K562 (cell line): ENCODE measurements at regions not wholly inside any gene's neighbourhood (a gene's known extent, or its start where the extent isn't known, plus 50 kb on each side); places are given as distances from the start of the nearest gene placed in this dataset.

Source experiments
- ATAC-seq: fragments of 200-7000 bp; cut with Tn5 transposase; 3 replicates; pipeline ENCODE4 v1.9.1; 2020; ENCODE audit warnings: moderate library complexity
- BruUV-seq: library from RNA; stranded (reverse); fragments of 400-500 nt; replicated peaks from 2 replicates; lab custom pipeline; 2021; lab: Mats Ljungman, UMichigan
- CTCF ChIA-PET: fragments of 300-600 bp; formaldehyde crosslinking; extraction: SDS; loops from one replicate; lab custom pipeline; 2021; ENCODE audit warnings: low intra/inter-chr PET ratio; lab: Yijun Ruan, JAX
- POLR2A ChIA-PET: fragments of 300-600, 350-650 bp; sonication (Branson Sonifier 250); formaldehyde crosslinking; extraction: SDS; loops from one replicate; lab custom pipeline; 2021; ENCODE audit warnings: antibody characterized with exemption, inconsistent platforms; lab: Yijun Ruan, JAX
- DNase-seq, 4 experiments: peaks; one replicate each; pipeline versions ENCODE4 v3.0.0 to v3.0.0-alpha.2; 2011 to 2018; ENCODE audit warnings: low spot score in 3 of 4, mixed read lengths in 3 of 4; ENCODE audit errors: extremely low read depth in 1 of 4
- FAIRE-seq: peaks from 2 replicates; lab custom pipeline; 2011; peaks lifted over from hg19 to GRCh38; lab: Jason Lieb, UNC
- H2AFZ ChIP-seq: 2 replicates; pipeline ENCODE4 v1.6.0; 2011; ENCODE audit warnings: low read depth, low read length, control low read depth, inconsistent platforms
- H3K27ac ChIP-seq: fragments of 200-600 bp; 3 replicates; pipeline ENCODE4 v1.8.0; 2011; ENCODE audit warnings: low read depth, mild to moderate bottlenecking, control low read depth, inconsistent platforms, low read length, moderate library complexity, mixed read lengths; ENCODE audit errors: extremely low read depth
- H3K27me3 ChIP-seq, 2 experiments: fragments of 300-600 bp in 1 of 2; 2 replicates in 1 of 2; 3 replicates in 1 of 2; pipeline versions ENCODE4 v1.6.0 to v1.8.0; 2011; ENCODE audit warnings: inconsistent platforms in 2 of 2, low read length in 2 of 2, mild to moderate bottlenecking in 1 of 2, mixed read lengths in 1 of 2, moderate library complexity in 1 of 2; ENCODE audit not compliant: control insufficient read depth in 2 of 2, insufficient read depth in 2 of 2
- H3K36me3 ChIP-seq: fragments of 300-600 bp; 3 replicates; pipeline ENCODE4 v1.8.0; 2011; ENCODE audit warnings: mild to moderate bottlenecking, low read length, inconsistent platforms; ENCODE audit not compliant: control insufficient read depth, insufficient read depth
- H3K4me1 ChIP-seq, 2 experiments: fragments of 200-600 bp in 1 of 2; replicated peaks in 1 of 2; 2 replicates in 1 of 2; 3 replicates in 1 of 2; pipeline versions ENCODE4 v1.5.1 to v1.8.0; 2011; ENCODE audit warnings: inconsistent platforms in 2 of 2, low read length in 2 of 2, mild to moderate bottlenecking in 1 of 2, mixed read lengths in 1 of 2, moderate library complexity in 1 of 2; ENCODE audit not compliant: control insufficient read depth in 2 of 2, insufficient read depth in 2 of 2
- H3K4me2 ChIP-seq: 2 replicates; pipeline ENCODE4 v1.6.1; 2011; ENCODE audit warnings: low read length, control low read depth, inconsistent platforms, mixed read lengths; ENCODE audit not compliant: insufficient read depth
- H3K4me3 ChIP-seq: fragments of 200-600 bp; sonication (generic), shearing (Covaris generic); 2 replicates; pipeline ENCODE4 v1.5.1; 2016; ENCODE audit warnings: control low read depth, inconsistent platforms
- H3K79me2 ChIP-seq: fragments of 200-600 bp; 3 replicates; pipeline ENCODE4 v1.8.0; 2011; ENCODE audit warnings: low read length, inconsistent platforms; ENCODE audit not compliant: control insufficient read depth, insufficient read depth
- H3K9ac ChIP-seq, 2 experiments: 2 replicates each; pipeline versions ENCODE4 v1.6.0 to v1.6.1; 2011; ENCODE audit warnings: low read depth in 2 of 2, low read length in 2 of 2, control low read depth in 1 of 2, inconsistent platforms in 1 of 2, mild to moderate bottlenecking in 1 of 2, mixed read lengths in 1 of 2; ENCODE audit not compliant: insufficient read depth in 1 of 2
- H3K9me1 ChIP-seq: one replicate; pipeline ENCODE4 v1.6.0; 2011; ENCODE audit warnings: inconsistent platforms, mild to moderate bottlenecking, low read length, moderate library complexity; ENCODE audit not compliant: control insufficient read depth, insufficient read depth
- H3K9me3 ChIP-seq: replicated peaks from 2 replicates; pipeline ENCODE4 v1.5.1; 2011; ENCODE audit warnings: low read depth, low read length, inconsistent platforms; ENCODE audit not compliant: control insufficient read depth, insufficient read depth
- H4K20me1 ChIP-seq: replicated peaks from 2 replicates; pipeline ENCODE4 v1.6.1; 2011; ENCODE audit warnings: low read length, inconsistent platforms, mixed read lengths; ENCODE audit not compliant: control insufficient read depth, insufficient read depth
- BRD9 ChIP-seq: fragments of 450-650 bp; IDR thresholded peaks from 2 replicates; pipeline ENCODE4 v1.6.1; 2018; ENCODE audit warnings: low read depth; ENCODE audit not compliant: partially characterized antibody
- CBFA2T2 ChIP-seq: fragments of 450-650 bp; conservative IDR thresholded peaks from 2 replicates; pipeline ENCODE4 v1.6.1; 2017; ENCODE audit warnings: mild to moderate bottlenecking
- CBX1 ChIP-seq: sonication (generic); IDR thresholded peaks from 2 replicates; pipeline ENCODE4 v1.6.1; 2016; ENCODE audit warnings: antibody characterized with exemption, low read depth, mild to moderate bottlenecking
- CCAR2 ChIP-seq: fragments of 200-400 bp; formaldehyde crosslinking; IDR thresholded peaks from 2 replicates; pipeline ENCODE4 v1.6.1; 2017; ENCODE audit warnings: mild to moderate bottlenecking, low read depth, low read length
- CREBBP ChIP-seq: IDR thresholded peaks from one replicate; pipeline ENCODE4 v1.6.1; 2012; ENCODE audit warnings: low read depth, mild to moderate bottlenecking, control low read depth, inconsistent platforms, low read length
- E2F1 ChIP-seq: sonication (generic); formaldehyde crosslinking; IDR thresholded peaks from 2 replicates; pipeline ENCODE4 v1.8.1; 2023; ENCODE audit warnings: mild to moderate bottlenecking, missing genetic modification reagents, moderate library complexity
- MCM7 ChIP-seq, 2 experiments: fragments of 450-650 bp; IDR thresholded peaks; 2 replicates each; pipeline ENCODE4 v1.6.1; 2016 to 2018
- MYC ChIP-seq, 2 experiments: fragments of 250-450 bp in 1 of 2; sonication (Bioruptor Pico) in 1 of 2; IDR thresholded peaks; 2 replicates each; pipeline versions ENCODE4 v1.5.1 to v1.6.1; 2012 to 2021; ENCODE audit warnings: low read depth in 2 of 2, borderline replicate concordance in 1 of 2, improper control_type of control experiment in 1 of 2, low read length in 1 of 2, mild to moderate bottlenecking in 1 of 2, moderate library complexity in 1 of 2
- PHF8 ChIP-seq: fragments of 200-600 bp; sonication (generic); IDR thresholded peaks from 2 replicates; pipeline ENCODE4 v1.6.1; 2012; ENCODE audit warnings: mixed run types, mild to moderate bottlenecking, inconsistent platforms, low read length, moderate library complexity, borderline replicate concordance
- POLR3G ChIP-seq: IDR thresholded peaks from 2 replicates; pipeline ENCODE4 v1.6.1; 2011; ENCODE audit not compliant: insufficient read length, insufficient replicate concordance; ENCODE audit errors: extremely low read depth
- PRMT5 ChIP-seq: sonication (generic); formaldehyde crosslinking; IDR thresholded peaks from 2 replicates; pipeline ENCODE4 v1.5.0; 2020; ENCODE audit warnings: missing genetic modification reagents
- RAD51 ChIP-seq: fragments of 450-650 bp; IDR thresholded peaks from 2 replicates; pipeline ENCODE4 v1.7.1; 2016; ENCODE audit warnings: low read depth, mild to moderate bottlenecking, borderline replicate concordance
- SAP30 ChIP-seq: fragments of 200-600 bp; sonication (generic); IDR thresholded peaks from 2 replicates; pipeline ENCODE4 v1.6.1; 2012; ENCODE audit warnings: borderline replicate concordance, low read depth, mild to moderate bottlenecking, moderate library complexity, low read length, control low read depth, inconsistent platforms; ENCODE audit not compliant: insufficient read depth, poor library complexity, severe bottlenecking
- SFPQ ChIP-seq: fragments of 200-400 bp; formaldehyde crosslinking; IDR thresholded peaks from 2 replicates; pipeline ENCODE4 v1.6.1; 2017; ENCODE audit warnings: mild to moderate bottlenecking, low read depth, low read length, moderate library complexity
- TGIF2 ChIP-seq: sonication (generic); formaldehyde crosslinking; IDR thresholded peaks from 2 replicates; pipeline ENCODE4 v1.8.1; 2022; ENCODE audit warnings: mild to moderate bottlenecking, missing genetic modification reagents, moderate library complexity
- THRAP3 ChIP-seq: fragments of 450-650 bp; IDR thresholded peaks from 2 replicates; pipeline ENCODE4 v1.6.1; 2016; ENCODE audit warnings: mild to moderate bottlenecking, inconsistent platforms, borderline replicate concordance
- TRIM24 ChIP-seq, 2 experiments: fragments of 450-650 bp; IDR thresholded peaks; 2 replicates each; pipeline ENCODE4 v1.6.1; 2016
- ZNF239 ChIP-seq: fragments of 250-450 bp; sonication (Bioruptor Pico); IDR thresholded peaks from 2 replicates; pipeline ENCODE4 v1.4.0; 2020; ENCODE audit warnings: mild to moderate bottlenecking
- ZNF24 ChIP-seq: fragments of 450-650 bp; IDR thresholded peaks from 2 replicates; pipeline ENCODE4 v1.6.1; 2016
- ZNF507 ChIP-seq: conservative IDR thresholded peaks from 2 replicates; pipeline ENCODE4 v1.6.1; 2017; ENCODE audit warnings: missing genetic modification characterization, missing compliant biosample characterization
- WGBS: fragments of 100-300 bp; shearing (Covaris generic); methylation state at CpG from one replicate; pipeline ENCODE4 v1.1.6; 2016; ENCODE audit warnings: low coverage, mixed read lengths; ENCODE audit not compliant: insufficient coverage; ENCODE audit errors: missing lambda C conversion rate; 5-methylcytosine and 5-hydroxymethylcytosine counted together
- in situ Hi-C: fragments of 300-500 bp; cut with MboI; formaldehyde crosslinking; loops from 4 replicates; pipeline ENCODE4 v1.15.0; 2018; ENCODE audit warnings: inconsistent platforms, mixed read lengths
- intact Hi-C: fragments of 100-400 bp; cut with micrococcal nuclease; formaldehyde crosslinking; loops from 2 replicates; pipeline ENCODE4 v1.14.2; 2022

- TF ChIP-seq SFPQ: no peak
Measured at GRCh38 chr12:94771199-94771598, 120.8 kb upstream of the TMCC3 start (continued).

- in situ Hi-C loops: no loop called here
- Histone ChIP-seq H3K4me3 (no peak overlapping the region), H3K9ac (no peak overlapping the region), H3K9me3 (no peaks in the 10 kb centered on the region), H3K9me1 (no peaks in the 10 kb centered on the region), H3K4me1 (no peaks in the 10 kb centered on the region), H3K79me2 (no peaks in the 10 kb centered on the region), H3K4me2 (no peak overlapping the region), H3K27ac (no peak overlapping the region), H4K20me1 (no peaks in the 10 kb centered on the region), H3K27me3 (peaks cover 0 to 24% of the 10 kb centered on the region in 2 experiments; a peak in 3 of 5 replicates), H3K36me3 (no peaks in the 10 kb centered on the region), H2AFZ (no peak overlapping the region)
- FAIRE-seq (no peak), ATAC-seq (no peak), DNase-seq (no peak)
- intact Hi-C loops: no loop called here
- POLR2A ChIA-PET: no interaction called here
- CTCF ChIA-PET: no interaction called here
- no TSS peak for BruUV-seq
- no peak for TF ChIP-seq CCAR2
- no peak for TF ChIP-seq PRMT5 (CRISPR knock-in tag)
- TF ChIP-seq CREBBP: no peak
- TF ChIP-seq MCM7 (IDR thresholded peaks at IDR 0.05): no peak
- no peak for TF ChIP-seq CBX1
- TF ChIP-seq ZNF239 (CRISPR knock-in tag): no peak
- no peak for TF ChIP-seq POLR3G
- no peak for TF ChIP-seq MYC (IDR thresholded peaks at IDR 0.05; ENCODE audit: low read depth, low read length)
- TF ChIP-seq MYC (CRISPR knock-in tag; IDR thresholded peaks at IDR 0.05; ENCODE audit: borderline replicate concordance, low read depth): no peak
- TF ChIP-seq THRAP3: no peak
- no peak for TF ChIP-seq TRIM24 (IDR thresholded peaks at IDR 0.05)
- no peak for TF ChIP-seq TGIF2 (CRISPR knock-in tag)
- no peak for TF ChIP-seq E2F1 (CRISPR knock-in tag)
- TF ChIP-seq ZNF507: no peak
- TF ChIP-seq SAP30: no peak
- TF ChIP-seq BRD9: no peak
- no peak for TF ChIP-seq RAD51
- no peak for TF ChIP-seq ZNF24
- no peak for TF ChIP-seq PHF8
- no peak for TF ChIP-seq CBFA2T2
- WGBS: 0% methylated on average over 6 of the region's 6 CpGs
Measured at GRCh38 chr12:94770791-94771190, 120.4 kb upstream of the TMCC3 start.
